ENCODE measurements at regions not wholly inside any gene's neighbourhood (a gene's known extent, or its start where the extent isn't known, plus 50 kb on each side); places are given as distances from the start of the nearest gene placed in this dataset.

DNA sequence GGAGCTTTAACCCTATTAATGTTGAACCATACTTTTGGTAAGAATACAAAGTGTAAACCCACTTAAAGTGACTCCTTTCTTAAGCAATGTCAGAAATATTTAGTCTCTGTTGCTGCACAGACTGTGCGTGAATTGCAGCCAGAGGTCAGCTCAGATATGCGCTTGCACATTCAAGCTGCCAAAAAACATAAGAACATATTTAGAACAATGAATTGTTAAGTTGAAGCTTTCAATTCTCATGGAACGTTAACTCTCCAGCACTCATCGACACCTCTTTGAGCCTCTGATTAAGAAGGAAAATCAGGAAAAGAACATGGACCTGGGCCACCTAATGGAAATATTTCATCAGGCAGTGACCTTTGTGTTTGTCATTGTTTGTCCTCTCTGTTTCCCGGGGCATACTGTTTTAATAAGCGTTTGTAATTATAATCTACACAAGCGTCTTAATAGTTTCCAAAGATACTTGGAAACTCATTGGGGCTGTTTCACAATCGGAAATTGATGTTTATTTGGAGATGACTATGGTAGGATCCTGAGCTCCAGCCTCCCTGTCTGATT lies 193.0 kb upstream of the CELF2 start:
- Mint-ChIP-seq H3K4me1 (no peaks in the 10 kb centered on the region), H3K27ac (no peak overlapping the region), H3K27me3 (no peaks in the 10 kb centered on the region), H3K36me3 (no peaks in the 10 kb centered on the region), H3K4me3 (no peak overlapping the region), H3K9me3 (no peaks in the 10 kb centered on the region)
- no peak for DNase-seq
- CTCF ChIA-PET = no interaction called here

DNA sequence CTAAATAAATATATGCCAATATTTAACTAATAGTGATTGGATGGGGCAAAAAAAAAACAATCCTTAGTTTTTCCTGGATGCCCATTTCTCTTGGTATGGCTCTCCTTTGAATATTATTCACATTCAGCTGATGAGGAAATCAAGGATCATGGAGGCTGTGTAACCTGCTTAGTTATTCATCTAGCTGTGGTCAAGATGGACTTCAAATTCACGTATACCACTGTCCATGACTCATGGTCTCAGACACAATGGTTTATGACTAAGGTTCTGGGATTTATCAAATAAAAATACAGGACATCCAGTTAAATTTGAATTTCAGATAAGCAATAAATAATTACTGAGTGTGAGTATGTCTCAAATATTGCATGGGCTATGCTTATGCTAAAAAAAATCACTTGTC lies 191.5 kb upstream of the CELF2 start:
- Mint-ChIP-seq H3K4me1 (no peaks in the 10 kb centered on the region), H3K4me3 (no peak overlapping the region), H3K36me3 (no peaks in the 10 kb centered on the region), H3K9me3 (no peaks in the 10 kb centered on the region), H3K27ac (no peak overlapping the region), H3K27me3 (no peaks in the 10 kb centered on the region)
- CTCF ChIA-PET = no interaction called here
- no peak for DNase-seq

DNA sequence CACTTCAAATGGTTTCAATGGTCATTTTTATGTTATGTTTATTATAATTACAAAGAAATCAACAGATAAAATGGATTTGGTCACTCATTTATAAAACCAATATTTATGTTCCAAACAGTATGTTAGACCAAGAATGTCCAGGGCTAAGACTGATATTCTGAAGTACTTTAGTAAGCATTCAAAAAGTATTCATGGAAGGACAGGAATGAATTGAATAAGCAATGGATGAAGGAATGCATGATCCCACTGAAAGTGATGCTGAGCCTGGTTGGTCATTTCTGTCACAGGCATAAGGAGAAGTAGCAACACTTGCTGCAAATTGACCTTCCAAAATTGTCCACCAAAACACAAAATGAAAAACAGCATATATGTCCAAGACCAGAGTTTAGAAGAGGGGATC lies 189.0 kb upstream of the CELF2 start:
- Mint-ChIP-seq H3K4me1 (no peaks in the 10 kb centered on the region), H3K27ac (no peak overlapping the region), H3K36me3 (no peaks in the 10 kb centered on the region), H3K4me3 (no peak overlapping the region), H3K9me3 (no peaks in the 10 kb centered on the region), H3K27me3 (no peaks in the 10 kb centered on the region)
- DNase-seq = no peak
- CTCF ChIA-PET = no interaction called here

DNA sequence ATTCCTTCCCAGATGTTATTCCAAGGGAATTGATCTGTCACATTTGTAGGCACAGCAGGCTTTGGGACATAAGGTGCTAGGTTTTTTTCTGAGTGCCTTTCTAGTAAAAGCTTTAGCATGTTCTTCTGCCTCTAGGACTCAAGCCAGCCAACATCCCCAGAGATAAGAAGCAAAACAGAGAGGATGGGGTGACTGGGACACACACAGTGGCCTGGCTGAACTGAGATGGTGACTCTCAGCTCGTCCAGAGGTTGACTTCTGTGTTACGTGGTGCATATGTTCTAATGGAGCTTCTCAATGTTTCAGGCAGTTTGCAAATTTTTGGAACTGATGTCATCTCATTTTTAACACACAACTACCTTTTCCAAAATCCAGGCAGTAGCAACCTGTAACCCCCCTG lies 188.1 kb upstream of the CELF2 start:
- H3K9me3 Mint-ChIP-seq = no peaks in the 10 kb centered on the region
- no peak overlapping the region for H3K27ac Mint-ChIP-seq
- H3K27me3 Mint-ChIP-seq = no peaks in the 10 kb centered on the region
- no peaks in the 10 kb centered on the region for H3K36me3 Mint-ChIP-seq
- DNase-seq = no peak
- CTCF ChIA-PET = no interaction called here
- H3K4me1 Mint-ChIP-seq = no peaks in the 10 kb centered on the region
- H3K4me3 Mint-ChIP-seq = no peak overlapping the region

DNA sequence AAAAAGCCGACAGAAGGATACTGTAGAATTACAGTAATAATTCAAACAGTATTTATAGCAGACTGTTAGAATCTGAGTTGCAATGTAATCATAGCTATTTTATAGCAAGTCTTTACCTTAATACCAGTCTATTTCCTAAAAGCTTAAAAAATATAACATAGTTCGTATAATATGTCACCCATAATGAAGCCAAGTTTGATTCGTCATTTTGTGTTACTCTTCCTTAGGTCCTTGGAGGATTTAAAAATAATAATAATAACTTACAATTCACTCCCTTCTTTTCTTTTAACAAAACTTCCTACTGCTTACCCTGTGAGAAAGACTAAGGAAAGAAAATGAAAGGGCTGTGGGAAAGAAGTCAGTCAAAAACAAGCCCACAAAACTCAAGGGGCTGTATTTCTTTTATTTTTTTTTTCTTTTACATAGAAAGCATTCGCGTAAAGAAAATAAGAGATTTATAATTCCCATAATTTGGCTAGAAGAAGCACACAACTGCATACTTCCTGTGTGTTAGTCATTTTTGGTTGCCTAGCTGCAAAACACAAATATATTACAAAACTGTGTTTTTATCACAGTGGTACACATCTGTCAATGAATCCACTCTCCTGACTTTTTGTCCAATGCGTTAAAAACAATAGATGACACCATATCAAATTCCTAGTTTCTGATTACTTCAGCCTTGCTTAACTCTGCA lies 187.2 kb upstream of the CELF2 start:
- Mint-ChIP-seq H3K4me3 (no peak overlapping the region), H3K27ac (no peak overlapping the region), H3K4me1 (no peaks in the 10 kb centered on the region), H3K27me3 (no peaks in the 10 kb centered on the region), H3K9me3 (no peaks in the 10 kb centered on the region), H3K36me3 (no peaks in the 10 kb centered on the region)
- CTCF ChIA-PET = no interaction called here
- no peak for DNase-seq

DNA sequence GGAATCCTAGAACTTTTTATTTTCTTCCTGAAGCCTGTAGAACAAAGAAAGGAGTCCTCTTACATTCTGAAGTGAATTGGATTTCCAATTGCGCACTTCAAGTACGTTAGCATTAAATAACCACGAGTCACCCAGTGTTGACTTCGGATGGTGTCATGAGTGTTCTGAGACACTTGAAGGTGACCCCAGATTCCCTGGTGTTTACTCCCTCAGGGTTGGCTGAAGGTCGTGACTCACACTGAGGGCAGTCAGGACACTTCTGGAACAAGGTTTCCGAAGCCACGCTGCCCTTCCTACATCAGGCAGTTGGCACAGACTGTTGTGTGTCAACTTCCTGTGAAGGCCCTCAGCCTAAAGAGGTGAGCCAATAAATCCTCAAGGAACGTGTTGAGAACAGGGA lies 186.6 kb upstream of the CELF2 start:
- CTCF ChIA-PET = no interaction called here
- H3K27me3 Mint-ChIP-seq = no peaks in the 10 kb centered on the region
- no peaks in the 10 kb centered on the region for H3K36me3 Mint-ChIP-seq
- H3K9me3 Mint-ChIP-seq = no peaks in the 10 kb centered on the region
- no peaks in the 10 kb centered on the region for H3K4me1 Mint-ChIP-seq
- no peak overlapping the region for H3K4me3 Mint-ChIP-seq
- H3K27ac Mint-ChIP-seq = no peak overlapping the region
- no peak for DNase-seq

DNA sequence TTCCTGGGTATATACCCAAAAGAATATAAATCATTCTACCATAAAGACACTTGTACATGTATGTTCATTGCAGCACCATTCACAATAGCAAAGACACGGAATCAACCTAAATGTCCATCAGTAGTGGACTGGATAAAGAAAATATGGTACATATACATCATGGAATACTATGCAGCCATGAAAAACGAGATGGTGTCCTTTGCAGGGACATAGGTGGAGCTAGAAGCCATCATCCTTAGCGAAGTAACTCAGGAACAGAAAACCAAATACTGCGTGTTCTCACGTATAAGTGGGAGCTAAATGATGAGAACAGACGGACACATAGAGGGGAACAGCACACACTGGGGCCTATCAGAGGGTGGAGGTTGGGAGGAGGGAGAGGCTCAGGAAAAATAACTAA lies 183.7 kb upstream of the CELF2 start:
- Mint-ChIP-seq H3K4me1 (no peaks in the 10 kb centered on the region), H3K4me3 (no peak overlapping the region)

DNA sequence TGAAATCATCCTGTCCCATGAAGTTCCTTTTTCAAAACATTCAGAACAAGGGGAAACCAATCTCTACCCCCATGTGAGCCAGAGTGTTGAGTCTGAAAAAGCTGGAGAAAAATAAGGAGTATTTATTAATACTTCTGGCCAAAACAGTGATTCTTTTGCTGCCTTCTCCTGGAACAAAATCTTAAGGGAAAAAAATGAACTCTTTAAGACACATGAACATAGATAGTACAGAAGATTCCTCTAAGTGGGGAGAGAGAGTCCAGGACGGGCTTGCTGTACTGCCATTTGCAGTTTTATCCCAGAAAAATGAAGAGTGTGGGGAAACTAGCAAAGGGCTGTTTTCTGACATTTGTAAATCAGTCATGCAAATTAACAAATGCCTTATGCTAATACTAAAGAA lies 173.4 kb upstream of the CELF2 start:
- CTCF ChIA-PET = no interaction called here
- DNase-seq = no peak
- H3K36me3 Mint-ChIP-seq = no peaks in the 10 kb centered on the region
- peaks cover 14% of the 10 kb centered on the region for H3K27me3 Mint-ChIP-seq
- H3K27ac Mint-ChIP-seq = no peak overlapping the region
- H3K4me3 Mint-ChIP-seq = no peak overlapping the region
- no peaks in the 10 kb centered on the region for H3K4me1 Mint-ChIP-seq
- H3K9me3 Mint-ChIP-seq = peaks cover 2% of the 10 kb centered on the region

More for the DNA sequence above, 183.7 kb upstream of the CELF2 start:
- CTCF ChIA-PET = no interaction called here
- H3K27me3 Mint-ChIP-seq = no peaks in the 10 kb centered on the region
- DNase-seq = no peak
- H3K27ac Mint-ChIP-seq = no peak overlapping the region
- no peaks in the 10 kb centered on the region for H3K36me3 Mint-ChIP-seq
- H3K9me3 Mint-ChIP-seq = no peaks in the 10 kb centered on the region

DNA sequence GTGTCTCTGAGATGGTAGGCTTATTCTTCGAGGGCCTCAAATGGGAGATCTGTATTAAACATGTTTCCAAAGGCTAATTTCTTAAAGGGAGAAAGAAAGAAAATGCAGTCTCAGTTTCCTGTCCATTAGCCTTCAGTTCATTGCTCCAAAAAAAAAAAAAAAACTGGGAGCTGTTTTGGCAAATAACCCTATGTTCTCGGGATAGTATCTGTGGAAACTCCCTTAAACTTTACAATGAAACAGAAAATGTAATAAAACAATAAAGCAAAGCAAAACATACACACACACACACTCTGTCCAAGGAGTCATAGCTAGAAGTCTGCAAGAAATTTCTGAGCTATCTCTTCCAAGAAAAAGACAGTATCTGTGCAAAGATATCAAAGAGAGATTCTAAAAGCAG lies 172.5 kb upstream of the CELF2 start:
- no peaks in the 10 kb centered on the region for H3K36me3 Mint-ChIP-seq
- no peak for DNase-seq
- no peaks in the 10 kb centered on the region for H3K4me1 Mint-ChIP-seq
- no peak overlapping the region for H3K4me3 Mint-ChIP-seq
- H3K27me3 Mint-ChIP-seq = peaks cover 14% of the 10 kb centered on the region
- CTCF ChIA-PET = no interaction called here
- H3K9me3 Mint-ChIP-seq = no peaks in the 10 kb centered on the region
- no peak overlapping the region for H3K27ac Mint-ChIP-seq

DNA sequence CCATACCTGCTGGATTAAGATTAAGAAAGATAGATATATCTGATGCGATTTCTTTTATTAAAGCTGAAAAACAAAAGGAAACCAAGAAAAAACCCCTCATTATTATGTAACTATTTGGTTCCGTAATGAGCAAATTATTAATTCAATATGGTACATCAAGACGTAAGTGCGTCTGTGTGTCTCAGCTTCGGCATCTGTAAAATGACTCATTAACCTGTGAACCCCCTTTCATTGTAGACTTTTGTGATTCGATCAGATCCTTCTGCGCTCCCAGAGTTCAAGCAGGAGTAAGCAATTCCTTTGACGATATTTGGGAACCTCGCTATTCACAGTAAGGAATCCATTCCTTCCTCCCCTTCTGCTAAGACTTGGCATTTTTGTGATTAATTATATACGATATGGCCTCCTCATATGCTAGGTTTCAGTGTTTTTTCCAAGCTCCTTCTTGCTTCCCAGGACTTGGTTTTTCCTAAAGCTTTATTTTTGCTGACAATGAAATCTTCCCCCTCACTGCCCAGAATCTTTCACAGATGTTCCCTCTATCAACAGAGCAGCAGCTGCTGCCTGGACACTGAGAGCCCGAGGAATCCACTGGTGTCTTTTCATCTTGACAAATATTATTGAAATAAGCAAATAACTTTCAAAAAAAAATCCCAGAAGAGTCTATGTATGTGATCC lies 171.7 kb upstream of the CELF2 start:
- Mint-ChIP-seq H3K27ac (no peak overlapping the region), H3K9me3 (no peaks in the 10 kb centered on the region), H3K27me3 (peaks cover 14% of the 10 kb centered on the region), H3K36me3 (no peaks in the 10 kb centered on the region), H3K4me1 (no peaks in the 10 kb centered on the region), H3K4me3 (no peak overlapping the region)
- CTCF ChIA-PET = no interaction called here
- no peak for DNase-seq

DNA sequence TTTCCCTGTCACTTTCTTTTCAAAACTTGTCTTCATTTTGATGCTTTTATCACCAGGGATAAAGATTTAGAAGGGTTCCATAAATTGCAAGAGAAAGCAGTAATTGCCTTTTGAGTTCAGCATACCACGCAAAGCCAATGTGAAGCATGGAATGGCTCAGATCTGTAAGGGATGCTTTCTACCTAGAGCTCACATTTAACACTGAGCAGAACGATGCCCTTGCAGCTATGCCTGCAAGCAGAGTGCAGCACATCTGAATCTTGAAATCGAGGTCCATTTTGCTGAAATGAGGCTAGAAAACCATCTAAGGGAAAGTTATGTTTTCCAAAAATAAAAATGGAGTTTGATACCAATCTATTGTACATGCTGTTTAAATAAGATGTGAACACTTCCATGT lies 171.2 kb upstream of the CELF2 start:
- Mint-ChIP-seq H3K4me3 (no peak overlapping the region), H3K36me3 (no peaks in the 10 kb centered on the region), H3K27ac (no peak overlapping the region), H3K9me3 (no peaks in the 10 kb centered on the region), H3K4me1 (no peaks in the 10 kb centered on the region), H3K27me3 (peaks cover 14% of the 10 kb centered on the region)
- DNase-seq = no peak
- CTCF ChIA-PET = no interaction called here

DNA sequence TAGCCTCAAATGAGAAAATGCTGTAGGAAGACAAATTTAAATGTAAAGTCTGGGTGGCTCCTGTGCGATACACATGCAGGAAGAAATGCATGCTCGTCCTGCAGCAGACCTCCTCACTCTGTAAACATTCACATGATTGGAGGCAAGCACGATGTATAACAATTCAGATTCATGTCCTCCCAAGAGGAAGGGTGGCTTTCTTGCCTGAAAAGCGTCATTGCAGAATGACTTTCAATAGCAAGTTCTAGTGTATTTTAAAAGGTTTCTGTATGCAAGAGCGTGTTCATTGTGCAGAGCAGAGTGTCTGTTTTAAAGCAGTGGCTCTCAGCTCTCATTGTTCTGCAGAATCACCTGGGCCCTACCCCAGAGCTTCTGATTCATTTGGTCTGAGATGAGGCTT lies 170.3 kb upstream of the CELF2 start:
- H3K4me3 Mint-ChIP-seq = no peak overlapping the region
- no peak overlapping the region for H3K27ac Mint-ChIP-seq
- no peaks in the 10 kb centered on the region for H3K9me3 Mint-ChIP-seq
- DNase-seq = no peak
- peaks cover 14% of the 10 kb centered on the region for H3K27me3 Mint-ChIP-seq
- H3K36me3 Mint-ChIP-seq = no peaks in the 10 kb centered on the region
- H3K4me1 Mint-ChIP-seq = no peaks in the 10 kb centered on the region
- CTCF ChIA-PET = no interaction called here

DNA sequence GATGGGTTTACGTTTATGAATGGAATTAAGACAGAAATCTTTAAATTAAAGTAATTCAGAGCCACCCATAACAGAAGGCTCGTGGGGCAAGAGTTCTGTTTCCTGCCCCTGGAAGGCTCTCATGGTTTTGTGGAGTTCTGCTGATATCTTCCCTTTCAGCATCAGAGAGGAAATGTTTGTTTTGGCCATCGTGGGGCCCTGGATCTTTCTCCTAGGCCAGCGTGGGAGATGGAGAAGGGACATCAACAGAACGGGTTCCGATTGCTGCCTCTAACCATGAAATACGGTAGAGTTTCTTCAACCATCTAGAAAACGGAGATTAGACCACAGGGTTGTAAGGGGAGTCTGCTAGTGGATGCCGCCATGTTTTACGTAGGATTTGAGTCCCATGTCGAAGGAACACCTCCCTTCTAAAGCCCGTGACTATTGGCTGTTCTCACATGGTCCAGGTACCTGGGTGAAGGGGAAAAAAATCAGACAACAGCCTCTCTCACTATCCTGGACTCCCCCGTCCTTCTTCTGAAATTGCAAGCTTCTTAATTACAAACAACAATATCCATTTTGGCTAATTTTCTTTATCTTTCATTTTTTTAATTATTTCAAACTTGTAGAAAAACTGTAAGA lies 169.1 kb upstream of the CELF2 start:
- DNase-seq = no peak
- Mint-ChIP-seq H3K27me3 (peaks cover 17% of the 10 kb centered on the region), H3K4me1 (no peaks in the 10 kb centered on the region), H3K36me3 (no peaks in the 10 kb centered on the region), H3K9me3 (no peaks in the 10 kb centered on the region), H3K27ac (no peak overlapping the region), H3K4me3 (no peak overlapping the region)
- CTCF ChIA-PET = no interaction called here

DNA sequence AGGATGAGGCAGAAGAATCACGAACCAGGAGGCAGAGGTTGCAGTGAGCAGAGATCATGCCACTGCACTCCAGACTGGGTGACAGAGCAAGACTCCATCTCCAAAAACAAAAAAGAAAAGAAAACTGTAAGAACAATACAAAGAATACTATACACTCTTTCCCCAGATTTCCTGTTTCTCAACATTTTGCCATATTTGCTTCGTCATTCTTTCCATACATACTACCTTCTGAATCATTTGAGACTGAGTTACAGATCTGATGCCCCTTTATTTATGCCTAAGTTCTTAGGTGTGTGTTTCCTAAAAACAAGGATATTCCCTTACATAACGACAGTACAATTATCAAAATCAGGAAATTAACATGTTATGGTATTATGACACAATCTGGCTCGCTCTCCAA lies 168.4 kb upstream of the CELF2 start:
- Mint-ChIP-seq H3K9me3 (no peaks in the 10 kb centered on the region), H3K4me1 (no peaks in the 10 kb centered on the region), H3K27me3 (peaks cover 11% of the 10 kb centered on the region), H3K27ac (no peak overlapping the region), H3K4me3 (no peak overlapping the region), H3K36me3 (no peaks in the 10 kb centered on the region)
- no peak for DNase-seq
- CTCF ChIA-PET = no interaction called here

DNA sequence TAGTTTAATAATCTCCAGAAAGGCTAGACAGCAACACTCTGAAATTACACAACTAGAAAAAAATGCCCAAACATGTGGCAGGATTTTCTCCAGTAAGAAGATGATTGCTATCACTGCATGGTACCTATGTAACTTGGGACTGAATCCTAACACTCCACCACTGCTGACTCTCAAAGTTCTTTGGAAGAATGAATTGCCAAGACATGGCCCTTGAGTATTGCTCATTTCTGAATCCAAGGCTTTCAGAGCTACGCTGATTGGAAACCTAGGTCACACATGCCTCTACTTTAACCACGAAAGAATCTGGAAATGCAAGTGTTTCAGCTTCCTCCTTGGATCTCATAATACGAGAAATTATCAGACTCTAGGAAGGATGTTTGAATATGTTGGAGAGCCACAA lies 167.5 kb upstream of the CELF2 start:
- H3K9me3 Mint-ChIP-seq = no peaks in the 10 kb centered on the region
- CTCF ChIA-PET = interaction anchor here (0.6 to 0.7 kb wide), 2 partner anchors 71 to 95 kb away, joined by 3 to 4 read pairs; no protein-coding TSS in a partner anchor
- no peak overlapping the region for H3K27ac Mint-ChIP-seq
- H3K36me3 Mint-ChIP-seq = no peaks in the 10 kb centered on the region
- peaks cover 18% of the 10 kb centered on the region for H3K27me3 Mint-ChIP-seq
- no peak for DNase-seq
- H3K4me1 Mint-ChIP-seq = no peaks in the 10 kb centered on the region
- H3K4me3 Mint-ChIP-seq = no peak overlapping the region

Measured in activated naive CD4-positive, alpha-beta T cell treated with anti-CD3 and anti-CD28 coated beads, Interleukin-2, amount 10 ng/mL, durations not matched to agents 7 days and 5 days (primary cell).